Activated T-cell treated with anti-CD3 and anti-CD28 coated beads, Interleukin-2, amount 50 U/mL, for 1 hour (primary cell): ENCODE measurements at regions not wholly inside any gene's neighbourhood (a gene's known extent, or its start where the extent isn't known, plus 50 kb on each side); places are given as distances from the start of the nearest gene placed in this dataset.

ENCODE experiments used
- DNase-seq: peaks from one replicate; pipeline ENCODE4 v3.0.0-alpha.2; 2020

DNA sequence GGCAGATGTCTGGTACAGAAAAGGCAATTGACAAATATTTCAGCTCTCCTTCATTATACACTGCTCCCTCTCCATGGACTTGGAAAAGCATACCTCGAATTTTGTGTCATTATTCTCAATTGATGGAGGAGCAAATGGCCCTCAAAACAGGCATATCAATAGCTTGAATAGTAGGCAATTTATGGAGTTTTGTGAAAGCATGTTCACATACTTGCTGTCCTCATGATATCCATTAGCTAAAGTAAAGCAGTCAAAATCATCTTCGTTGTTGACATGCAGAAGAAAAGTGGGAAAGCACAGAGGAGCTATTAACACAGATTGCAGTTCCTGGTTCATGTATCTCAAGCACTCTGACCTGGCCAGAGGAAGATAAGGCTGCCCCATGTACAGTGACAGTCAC, 472.8 kb downstream of the CCSER2 start:
- no peak for DNase-seq

GRCh38 chr10:84801916-84802315, 473.5 kb downstream of the CCSER2 start:
- DNase-seq = no peak

- no peak for DNase-seq
These were observed 476.8 kb downstream of the CCSER2 start for GRCh38 chr10:84805149-84805548.

DNA sequence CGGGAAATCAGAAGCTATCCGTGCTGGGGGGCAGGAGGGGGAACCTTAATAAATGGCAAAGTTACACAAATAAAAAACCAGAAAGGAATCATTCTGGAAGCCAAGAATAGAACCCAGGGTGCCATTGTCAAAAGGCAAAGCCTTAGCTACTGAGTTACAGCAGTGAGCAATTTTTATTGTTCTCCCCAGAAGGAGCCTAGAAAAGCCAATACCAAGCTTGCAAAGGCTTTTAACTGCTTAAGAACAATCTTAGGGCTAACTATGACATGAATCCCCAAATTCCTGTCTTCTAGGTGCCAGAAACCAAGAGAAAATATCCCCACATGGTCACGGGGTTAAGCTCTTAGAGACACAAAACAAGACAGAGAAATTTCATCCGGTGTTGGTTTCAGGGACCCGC, 482.7 kb downstream of the CCSER2 start:
- no peak for DNase-seq

DNA sequence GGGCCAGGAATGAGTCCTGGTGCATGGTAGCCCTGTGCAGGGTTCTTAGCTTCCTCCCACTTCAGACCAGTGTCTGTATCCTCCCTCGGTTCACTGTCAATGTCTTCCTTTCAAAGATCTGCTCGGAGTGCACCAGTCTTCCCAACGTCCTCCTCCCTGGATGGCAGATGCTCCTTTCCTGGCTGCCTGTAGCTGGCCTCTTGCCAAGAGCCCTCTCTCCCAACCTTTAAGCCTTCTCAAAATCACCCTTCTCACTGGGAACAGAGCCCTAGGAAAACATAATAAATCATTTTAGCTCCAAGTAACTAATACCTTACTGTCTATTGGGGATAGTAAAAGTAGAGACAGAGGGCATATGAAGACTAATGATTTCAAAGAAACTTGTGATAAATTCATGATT, 490.6 kb downstream of the CCSER2 start:
- DNase-seq = no peak

DNA sequence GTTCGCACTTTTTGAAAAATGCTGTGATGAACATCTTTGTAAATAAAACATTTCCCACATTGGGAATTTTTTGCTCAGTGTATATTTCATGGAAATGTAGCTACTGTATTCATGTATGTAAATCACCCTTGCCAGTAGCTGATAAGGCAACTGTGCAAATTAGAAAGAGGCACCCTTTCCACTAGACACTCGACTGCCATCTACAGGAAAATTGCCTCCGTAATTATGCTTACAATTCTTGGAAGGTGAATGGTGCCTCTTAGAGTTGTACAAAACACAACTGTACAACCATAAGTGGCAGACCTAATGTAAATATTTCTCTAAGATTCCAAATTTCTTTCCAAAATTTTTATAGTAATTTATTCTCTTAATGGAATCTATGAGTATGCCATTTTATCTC, 491.7 kb downstream of the CCSER2 start:
- no peak for DNase-seq

DNA sequence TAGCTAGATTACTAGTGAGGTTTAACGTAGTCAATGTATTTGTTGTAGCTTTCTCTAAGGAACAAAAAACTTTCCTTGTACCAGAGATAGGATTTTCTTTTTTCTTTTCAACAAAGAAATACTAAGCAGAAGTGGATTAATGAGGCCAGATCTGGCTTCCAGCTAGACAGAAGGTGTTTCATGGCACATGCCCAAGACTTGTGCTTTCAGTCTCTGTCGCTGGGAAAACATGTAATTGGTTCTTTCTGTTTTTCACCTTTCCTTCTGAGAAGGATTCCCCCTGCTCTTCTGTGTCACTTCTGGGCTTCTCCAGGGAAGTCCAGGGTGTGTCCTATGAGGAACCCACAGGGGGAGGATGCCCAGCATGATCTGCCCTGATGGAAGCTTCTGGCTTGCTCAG, 492.2 kb downstream of the CCSER2 start:
- DNase-seq = no peak

DNA sequence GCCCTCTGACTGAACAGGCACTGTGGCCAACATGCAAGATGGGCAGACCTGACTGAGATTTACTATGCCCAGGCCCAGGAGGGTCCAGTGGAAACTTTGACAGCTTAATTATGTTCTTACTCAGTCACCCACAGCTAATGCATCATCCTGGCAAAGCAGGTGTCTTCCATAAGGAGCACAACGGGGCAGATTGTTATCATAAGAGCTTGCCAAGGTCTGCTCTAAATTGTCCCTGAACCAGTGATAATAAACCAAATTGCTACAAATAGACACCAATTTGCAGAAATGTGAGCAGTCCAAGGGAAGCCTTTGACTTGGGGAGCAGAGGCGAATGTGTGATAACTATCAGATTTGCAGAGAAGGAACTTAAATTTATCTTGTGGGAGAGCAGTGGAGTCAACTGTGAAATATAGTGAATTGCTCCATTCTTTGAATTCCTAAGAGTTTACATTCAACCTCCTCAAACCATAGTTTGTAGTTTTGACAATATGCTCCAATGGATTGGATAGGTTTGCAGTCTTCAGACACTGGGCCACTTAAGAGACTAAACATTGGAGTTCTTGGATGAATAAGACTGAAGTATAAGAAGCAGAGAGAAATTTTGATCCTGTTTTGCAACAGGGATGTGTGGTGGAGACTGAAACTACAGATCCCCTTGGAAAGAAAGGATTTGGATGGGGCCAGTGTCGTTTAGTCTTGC, 494.7 kb downstream of the CCSER2 start:
- DNase-seq = no peak

DNA sequence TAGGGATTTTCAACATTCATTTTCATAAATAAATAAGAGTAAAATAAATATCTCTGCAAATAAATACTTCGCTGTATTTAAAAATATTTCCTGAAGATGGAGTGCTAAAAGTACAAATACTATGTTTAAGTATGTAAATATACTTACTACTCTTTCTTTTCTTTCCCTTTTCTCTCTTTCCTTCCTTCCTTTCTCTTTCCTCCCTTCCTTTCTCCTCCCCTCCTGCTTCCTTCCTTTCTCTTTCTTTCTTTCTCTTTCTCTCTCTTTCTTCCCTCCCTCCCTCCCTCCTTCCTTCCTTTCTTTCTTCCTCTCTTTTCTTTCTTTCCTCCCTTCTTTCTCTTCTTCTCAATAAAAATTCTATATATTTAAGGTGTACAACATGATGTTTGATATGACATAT, 496.1 kb downstream of the CCSER2 start:
- no peak for DNase-seq

DNA sequence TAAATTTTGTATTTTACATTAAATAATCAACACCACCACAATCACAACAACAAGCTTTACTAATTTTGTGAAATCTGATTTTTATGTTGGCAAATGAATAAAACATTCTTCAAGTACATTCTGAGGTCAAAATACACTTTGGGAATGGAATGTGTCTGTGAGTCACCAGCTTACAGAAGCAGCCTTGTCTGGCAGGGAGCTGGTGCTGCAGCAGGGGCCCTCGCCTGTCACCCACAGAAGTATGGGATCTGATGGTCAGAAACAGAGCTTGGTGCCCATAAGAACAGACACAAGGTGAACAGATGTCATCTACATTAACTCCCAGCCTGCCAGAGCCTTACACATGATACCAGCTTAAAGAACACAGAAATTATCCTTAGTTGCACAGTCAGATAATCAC, 496.9 kb downstream of the CCSER2 start:
- DNase-seq = no peak

DNA sequence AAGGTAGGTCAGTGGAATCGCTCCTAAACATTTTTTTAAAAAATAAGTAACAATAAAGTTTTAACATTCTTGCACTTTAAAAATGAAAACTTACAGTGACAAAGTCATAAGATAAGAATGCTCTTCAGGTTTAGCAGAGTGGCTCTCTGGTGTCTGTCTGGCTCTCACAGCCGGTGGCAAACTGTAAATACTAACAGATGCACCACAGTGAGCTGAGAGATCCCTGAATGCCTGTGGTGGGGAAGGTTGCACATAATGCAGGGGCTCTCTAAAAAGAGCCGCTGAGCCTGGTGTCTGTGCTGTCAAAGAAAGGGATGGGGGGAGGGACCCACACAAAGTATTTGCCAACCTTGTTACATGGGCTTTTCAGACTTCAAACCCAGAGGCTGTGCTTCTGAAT, 498.3 kb downstream of the CCSER2 start:
- no peak for DNase-seq

DNA sequence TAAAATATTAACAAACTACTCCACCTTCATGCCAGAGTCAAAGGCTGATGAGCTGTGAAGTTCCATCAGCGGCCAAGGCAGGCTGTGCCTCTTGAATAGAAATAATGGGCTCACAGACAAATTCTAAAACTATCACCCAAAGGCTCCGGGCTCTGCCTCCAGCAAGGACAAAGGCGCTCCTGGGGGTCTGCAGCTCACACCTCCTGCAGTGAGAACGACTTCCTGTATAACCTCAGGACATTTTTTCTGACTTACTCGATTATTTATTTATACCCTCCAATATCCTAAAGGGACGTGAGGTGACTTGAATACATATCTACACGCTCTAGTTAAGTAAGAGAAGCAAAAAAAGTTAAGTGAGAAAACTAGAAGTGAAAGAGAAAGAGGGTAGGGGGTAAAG, 500.7 kb downstream of the CCSER2 start:
- DNase-seq = no peak

GRCh38 chr10:84837041-84837812, 508.8 kb downstream of the CCSER2 start:
- no peak for DNase-seq

DNA sequence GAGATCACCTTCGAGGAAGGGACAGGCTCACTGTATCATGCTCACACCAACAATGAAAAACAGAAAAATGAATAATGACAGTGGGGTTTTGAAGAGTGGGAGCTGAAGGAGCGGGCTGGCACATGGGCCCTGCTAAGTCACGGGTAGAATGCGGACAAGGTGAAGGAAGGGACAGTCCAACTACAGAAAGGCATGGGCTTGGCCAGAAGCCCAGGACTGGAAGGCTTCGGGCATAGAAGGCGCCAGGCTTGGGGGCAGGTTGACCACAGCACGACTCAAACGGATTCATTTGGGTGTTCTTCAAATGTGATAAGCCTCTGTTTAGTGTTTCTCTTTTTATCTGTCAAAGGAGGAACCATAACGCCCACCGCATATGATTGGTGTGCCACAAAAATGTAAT, 509.5 kb downstream of the CCSER2 start:
- no peak for DNase-seq

DNA sequence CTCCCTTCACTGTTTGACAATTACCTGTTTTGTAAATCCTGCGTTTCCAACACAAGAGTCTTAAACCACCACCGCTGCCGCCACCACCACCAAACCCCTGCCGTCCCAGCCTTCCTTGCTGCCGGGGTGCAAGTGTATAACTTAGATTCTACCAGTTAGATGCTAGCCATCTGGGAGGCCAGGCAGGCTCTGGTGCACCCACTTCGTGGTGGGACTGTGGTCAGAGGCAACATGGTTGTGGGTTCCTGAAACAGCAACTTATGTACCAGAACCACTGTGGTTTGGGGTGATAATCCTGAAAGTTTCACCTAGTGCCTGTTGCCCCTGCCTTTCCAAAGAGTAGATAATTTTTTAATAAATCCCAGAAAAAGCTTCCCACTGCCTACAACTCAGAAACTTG, 510.5 kb downstream of the CCSER2 start:
- DNase-seq = no peak

DNA sequence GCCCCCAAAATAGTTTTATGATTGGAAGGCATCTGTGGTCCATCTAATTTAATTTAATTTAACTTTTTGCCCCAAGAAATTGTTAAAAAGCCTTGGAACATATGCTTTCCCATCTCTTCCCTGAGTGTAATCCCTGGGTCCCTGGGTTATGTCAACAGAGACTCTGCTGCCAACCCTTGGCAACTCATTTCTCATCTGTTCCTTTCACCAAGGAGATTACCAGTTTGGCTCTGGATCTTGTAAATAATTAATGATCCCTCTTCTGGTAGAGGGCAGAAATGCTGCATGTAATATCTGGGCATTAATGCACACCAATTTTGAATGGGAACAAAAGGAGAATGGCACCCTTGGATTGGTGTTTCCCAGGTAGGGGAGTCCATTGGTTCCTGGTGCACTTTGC, 514.2 kb downstream of the CCSER2 start:
- no peak for DNase-seq

- no peak for DNase-seq
These were observed 516.1 kb downstream of the CCSER2 start for GRCh38 chr10:84844461-84844860.

DNA sequence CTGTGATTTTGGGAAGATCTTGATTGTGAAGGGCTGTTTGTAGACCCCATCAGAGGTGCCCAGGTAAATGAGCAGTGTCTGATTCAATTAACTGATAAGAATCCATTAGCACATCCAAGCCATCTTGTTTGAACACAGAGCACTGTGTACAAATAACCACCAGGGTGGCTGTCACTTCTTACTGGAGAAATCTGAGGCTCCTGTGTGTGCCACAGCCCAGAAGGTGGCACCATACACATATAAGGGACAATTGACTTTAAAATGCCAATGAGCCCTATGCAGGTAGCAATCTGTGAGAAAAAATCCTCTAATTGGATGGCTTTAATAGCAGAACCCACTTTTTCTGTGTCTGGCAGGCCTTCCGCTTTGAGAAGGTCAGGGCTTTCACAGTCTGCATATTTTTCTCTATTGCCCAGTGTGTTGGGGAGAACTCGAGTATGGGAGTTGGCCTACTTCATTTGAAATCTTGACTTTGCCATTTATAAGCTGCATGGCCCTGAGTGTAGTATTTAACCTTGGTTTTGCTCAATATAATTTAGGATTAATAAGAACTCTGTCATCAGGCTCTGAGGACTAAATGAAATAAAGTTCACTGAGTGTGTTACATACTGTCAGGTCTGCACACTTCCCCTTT, 517.4 kb downstream of the CCSER2 start:
- DNase-seq = no peak

- DNase-seq = no peak
These were observed 518.4 kb downstream of the CCSER2 start for GRCh38 chr10:84846658-84847316.

DNA sequence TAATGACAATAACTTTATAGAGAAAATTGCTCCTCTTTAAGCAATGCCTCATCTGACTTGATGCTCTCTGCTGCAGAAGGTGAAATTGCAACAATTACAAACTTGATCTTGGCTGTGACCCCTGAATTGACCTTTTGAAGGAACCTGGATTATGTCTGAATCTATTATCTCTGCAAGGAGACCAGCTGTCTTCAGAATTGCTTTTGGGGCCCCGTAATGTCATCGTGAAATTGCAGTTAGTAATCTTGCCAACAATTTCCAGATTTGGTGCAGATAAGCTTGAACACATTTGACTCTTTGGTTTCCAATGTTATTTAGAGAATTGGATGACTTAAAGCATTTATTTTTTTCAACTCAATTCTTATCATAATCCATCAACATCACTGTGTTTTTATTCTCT, 520.6 kb downstream of the CCSER2 start:
- no peak for DNase-seq

GRCh38 chr10:84850826-84851225, 522.4 kb downstream of the CCSER2 start:
- DNase-seq = no peak

DNA sequence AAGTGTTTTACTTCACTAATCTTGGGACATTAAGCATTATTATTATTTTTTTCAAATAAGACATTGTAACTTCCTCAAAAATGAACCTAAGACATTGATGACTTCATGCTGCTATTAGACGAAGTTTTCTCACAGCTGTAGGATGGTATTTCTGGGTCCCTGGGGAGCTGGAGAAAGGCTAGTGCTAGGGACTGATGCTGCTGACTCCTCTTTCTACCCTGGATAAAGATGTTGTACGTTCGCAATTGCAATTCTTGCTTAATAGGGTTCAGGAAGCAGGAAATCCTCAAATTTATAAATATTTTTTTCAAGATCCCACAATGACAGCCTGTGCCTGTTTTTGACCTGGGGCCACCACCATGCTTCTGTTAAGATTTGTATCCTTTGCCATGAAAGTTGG, 526.0 kb downstream of the CCSER2 start:
- no peak for DNase-seq

DNA sequence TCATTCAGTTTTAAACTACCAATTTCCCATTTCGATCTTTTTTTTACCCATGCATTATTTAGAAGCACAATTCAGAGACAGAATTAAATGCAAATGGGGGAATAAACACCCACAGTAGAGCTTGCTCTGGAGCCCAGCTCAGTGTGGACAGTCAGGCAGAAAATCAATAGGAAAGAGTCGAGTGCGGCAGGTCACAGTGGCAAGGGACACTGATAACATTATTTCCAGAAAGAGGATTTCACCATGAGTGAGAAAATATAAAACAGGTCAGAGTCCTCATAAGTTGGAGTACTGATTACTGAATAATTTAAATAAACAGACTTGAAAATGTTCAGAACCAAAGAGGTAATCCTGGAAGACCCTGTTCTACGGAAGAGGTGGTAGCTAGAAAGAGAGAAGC, 532.5 kb downstream of the CCSER2 start:
- no peak for DNase-seq

DNA sequence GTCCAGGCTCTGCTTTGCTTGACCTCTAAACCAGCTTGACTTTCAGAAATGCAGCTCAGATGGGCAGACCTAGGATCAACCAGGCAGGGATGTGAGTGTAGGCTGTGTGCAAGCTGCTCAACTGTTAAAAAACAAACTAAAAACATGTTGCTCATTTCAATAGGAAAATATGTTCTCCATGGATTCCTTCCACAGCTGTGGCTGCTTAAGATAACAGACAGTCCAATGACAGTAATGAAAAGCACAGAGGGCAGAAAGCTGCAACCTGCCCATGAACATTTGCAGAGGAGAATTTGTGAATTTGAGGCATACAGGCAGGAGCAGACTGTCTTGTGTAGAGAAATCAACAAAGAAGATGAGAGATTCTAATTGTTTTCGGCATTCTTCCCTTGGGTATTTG, 534.2 kb downstream of the CCSER2 start:
- no peak for DNase-seq
